Heart right ventricle (tissue), 16 donors: ENCODE measurements at regions not wholly inside any gene's neighbourhood (a gene's known extent, or its start where the extent isn't known, plus 50 kb on each side); places are given as distances from the start of the nearest gene placed in this dataset.

Experiments used
- ATAC-seq, 8 donors: fragments of 200-7000 bp; cut with Tn5 transposase; one replicate each; pipeline ENCODE4 v1.9.1; 2020; ENCODE audit warnings: mild to moderate bottlenecking in 8 of 8, moderate library complexity in 8 of 8, moderate number of reproducible peaks in 1 of 8
- DNase-seq, 2 donors: peaks; one replicate each; pipeline ENCODE4 v3.0.0-alpha.2; 2020
- H3K27ac ChIP-seq, 10 donors: fragments of 200-600 bp; sonication (generic) in 2 of 10; one replicate each; pipeline versions ENCODE4 v1.5.0 to v1.8.0; 2020 to 2022; ENCODE audit warnings: mild to moderate bottlenecking in 3 of 10
- H3K27me3 ChIP-seq, 7 donors: fragments of 200-600 bp; one replicate each; pipeline ENCODE4 v1.8.0; 2021 to 2022; ENCODE audit warnings: mild to moderate bottlenecking in 2 of 7
- H3K36me3 ChIP-seq, 9 donors: fragments of 200-600 bp; sonication (generic) in 1 of 9; one replicate each; pipeline versions ENCODE4 v1.5.0 to v1.8.0; 2020 to 2022; ENCODE audit warnings: mild to moderate bottlenecking in 2 of 9
- H3K4me1 ChIP-seq, 9 donors: fragments of 200-600 bp; sonication (generic) in 1 of 9; one replicate each; pipeline versions ENCODE4 v1.5.0 to v1.8.0; 2020 to 2022; ENCODE audit warnings: mild to moderate bottlenecking in 4 of 9
- H3K4me3 ChIP-seq, 10 donors: fragments of 200-600 bp; sonication (generic) in 2 of 10; one replicate each; pipeline versions ENCODE4 v1.5.0 to v1.8.0; 2020 to 2022; ENCODE audit warnings: mild to moderate bottlenecking in 7 of 10, moderate library complexity in 2 of 10
- H3K9me3 ChIP-seq, 11 donors: fragments of 200-600 bp in 10 of 11; sonication (generic) in 2 of 11; one replicate each; pipeline versions ENCODE4 v1.5.0 to v1.8.0; 2013 to 2022; ENCODE audit warnings: mild to moderate bottlenecking in 2 of 11, control low read depth in 1 of 11, moderate library complexity in 1 of 11
- CTCF ChIP-seq, 9 donors: fragments of 200-600 bp; sonication (generic) in 2 of 9; IDR thresholded peaks; one replicate each; pipeline versions ENCODE4 v1.5.0 to v1.8.0; 2021 to 2022; ENCODE audit warnings: antibody characterized with exemption in 9 of 9, mild to moderate bottlenecking in 5 of 9, moderate library complexity in 1 of 9
- WGBS, 2 donors: extraction: QIAGEN DNeasy Blood & Tissue Kit; methylation state at CpG; one replicate each; pipeline ENCODE4 v1.1.7; 2013; ENCODE audit warnings: inconsistent platforms in 1 of 2; 5-methylcytosine and 5-hydroxymethylcytosine counted together
- intact Hi-C, 10 donors: fragments of 100-400 bp; cut with DNase I; formaldehyde crosslinking; loops; one replicate each; pipeline versions ENCODE4 v1.11.1 to v1.14.2; 2022
- donor health status: Arrhythmogenic right ventricular cardiomyopathy.
- donor health status: ischemic (EF 13 %, LVEDD 7.1; RV severe dilation, severe dysfunction).
- donor health status: healthy with polysubstance abuse.
- donor health status: DM: no; HTN: yes; CAD: no.
- donor health status: DM: no; HTN: no; CAD: no.
- donor health status: ischemic (EF 25% LVEDD 6.9; RV normal size, moderate dysfunction).
- donor health status: ischemic (EF 25% LVEDD 5.7; RV mildly dilated, moderate dysfunction).
- donor health status: healthy.
- donor health status: DM: yes; HTN: yes; CAD: no.
- donor health status: Ischemic cardiomyopathy.
- donor health status: ischemic (EF 35%, LVEDD 5.7; RV mildly dilated, moderate dysfunction).
- donor health status: nonischemic (EF 11% LVEDD 7.7; RV severe dilation, severe dysfunction).
- donor health status: DM: yes; HTN: yes; CAD: no.
- donor health status: PGD.
- donor health status: ischemic (EF 29% LVEDD 5.4; RV normal size, mild dysfunction).
- donor health status: nonischemic (EF 23%, LVEDD 6.1; RV moderate dilation, normal function).

GRCh38 chr10:28869606-28870201 is 192.4 kb downstream of the BAMBI start:
- no peak overlapping the region for H3K4me3 ChIP-seq
- no peaks in the 10 kb centered on the region for H3K36me3 ChIP-seq
- H3K4me1 ChIP-seq: no peaks in the 10 kb centered on the region
- TF ChIP-seq CTCF (IDR thresholded peaks at IDR 0.05): no peak
- WGBS, 2 donors: 65 to 68% methylated on average over 5 of the region's 5 CpGs
- H3K9me3 ChIP-seq: no peaks in the 10 kb centered on the region
- intact Hi-C loops: no loop called here
- H3K27me3 ChIP-seq: no peaks in the 10 kb centered on the region
- ATAC-seq: no peak
- DNase-seq: no peak
- no peak overlapping the region for H3K27ac ChIP-seq

- Histone ChIP-seq H3K9me3 (no peaks in the 10 kb centered on the region), H3K27ac (no peak overlapping the region), H3K4me1 (peaks cover 0 to 7% (median 0%) of the 10 kb centered on the region in 9 donors), H3K27me3 (no peaks in the 10 kb centered on the region), H3K4me3 (no peak overlapping the region), H3K36me3 (no peaks in the 10 kb centered on the region)
- 72 to 77% methylated on average over 4 of the region's 4 CpGs for WGBS, 2 donors
- intact Hi-C loops: no loop called here
- DNase-seq: no peak
- ATAC-seq: no peak
- TF ChIP-seq CTCF (IDR thresholded peaks at IDR 0.05): no peak
These were observed 194.3 kb downstream of the BAMBI start for GRCh38 chr10:28871665-28872064.

- Histone ChIP-seq H3K4me3 (no peak overlapping the region), H3K4me1 (peaks cover 0 to 7% (median 0%) of the 10 kb centered on the region in 9 donors), H3K27ac (no peak overlapping the region), H3K27me3 (no peaks in the 10 kb centered on the region), H3K36me3 (no peaks in the 10 kb centered on the region), H3K9me3 (no peaks in the 10 kb centered on the region)
- TF ChIP-seq CTCF (IDR thresholded peaks at IDR 0.05): no peak
- ATAC-seq: no peak
- intact Hi-C loops: no loop called here
- no peak for DNase-seq
- 79 to 85% methylated on average over 5 of the region's 5 CpGs for WGBS, 2 donors
These were observed 195.4 kb downstream of the BAMBI start for GRCh38 chr10:28872587-28873165.

GRCh38 chr10:28873540-28873939 is 196.2 kb downstream of the BAMBI start:
- no peaks in the 10 kb centered on the region for H3K9me3 ChIP-seq
- ATAC-seq: no peak
- no peak overlapping the region for H3K27ac ChIP-seq

More at GRCh38 chr10:28873540-28873939, 196.2 kb downstream of the BAMBI start:
- no peak for TF ChIP-seq CTCF (IDR thresholded peaks at IDR 0.05)
- no peak for DNase-seq
- intact Hi-C loops: no loop called here
- Histone ChIP-seq H3K4me1 (peaks cover 0 to 7% (median 0%) of the 10 kb centered on the region in 9 donors), H3K27me3 (no peaks in the 10 kb centered on the region), H3K4me3 (no peak overlapping the region), H3K36me3 (no peaks in the 10 kb centered on the region)
- WGBS, 2 donors: 90 to 93% methylated on average over 4 of the region's 4 CpGs
